IMR-90 (cell line): ENCODE measurements at regions not wholly inside any gene's neighbourhood (a gene's known extent, or its start where the extent isn't known, plus 50 kb on each side); places are given as distances from the start of the nearest gene placed in this dataset.

Source experiments
- ATAC-seq: fragments of 200-7000 bp; cut with Tn5 transposase; 2 replicates; pipeline ENCODE4 v1.9.1; 2020; ENCODE audit warnings: low read depth, mild to moderate bottlenecking, moderate library complexity
- BruUV-seq: library from RNA; stranded (reverse); fragments of 400-500 nt; replicated peaks from 2 replicates; lab custom pipeline; 2021; lab: Mats Ljungman, UMichigan
- CTCF ChIA-PET: fragments of 300-600 bp; formaldehyde crosslinking; extraction: SDS; loops from one replicate; lab custom pipeline; 2021; ENCODE audit warnings: antibody characterized with exemption; lab: Yijun Ruan, JAX
- POLR2A ChIA-PET: fragments of 300-600 bp; sonication (Branson Sonifier 250); formaldehyde crosslinking; loops from one replicate; lab custom pipeline; 2022; ENCODE audit warnings: antibody characterized with exemption; ENCODE audit not compliant: unreplicated experiment; lab: Charles Lee
- DNase-seq: peaks from one replicate; pipeline ENCODE4 v3.0.0; 2013
- H2AFZ ChIP-seq: replicated peaks from 2 replicates; pipeline ENCODE3; 2013; ENCODE audit warnings: low read length, mild to moderate bottlenecking; ENCODE audit not compliant: poor library complexity
- H2AK5ac ChIP-seq: 2 replicates; pipeline ENCODE4 v1.6.1; 2013; ENCODE audit warnings: low read depth, low read length, inconsistent platforms
- H2AK9ac ChIP-seq: replicated peaks from 2 replicates; pipeline ENCODE3; 2013; ENCODE audit warnings: mild to moderate bottlenecking, low read depth, low read length, moderate library complexity; ENCODE audit not compliant: poor library complexity
- H2BK120ac ChIP-seq: 2 replicates; pipeline ENCODE4 v1.6.1; 2013; ENCODE audit warnings: low read depth, low read length, inconsistent platforms
- H2BK15ac ChIP-seq: 3 replicates; pipeline ENCODE4 v1.6.1; 2013; ENCODE audit warnings: low read depth, low read length, inconsistent platforms
- H2BK20ac ChIP-seq: 2 replicates; pipeline ENCODE4 v1.6.1; 2013; ENCODE audit warnings: low read depth, mild to moderate bottlenecking, inconsistent platforms, low read length, moderate library complexity
- H2BK5ac ChIP-seq: 2 replicates; pipeline ENCODE4 v1.6.1; 2013; ENCODE audit warnings: mild to moderate bottlenecking, low read depth, low read length, inconsistent platforms; ENCODE audit not compliant: poor library complexity, severe bottlenecking
- H3K14ac ChIP-seq: replicated peaks from 2 replicates; pipeline ENCODE4 v1.6.1; 2013; ENCODE audit warnings: low read depth, low read length, inconsistent platforms
- H3K18ac ChIP-seq: 2 replicates; pipeline ENCODE4 v1.6.1; 2013; ENCODE audit warnings: low read depth, low read length, control low read depth
- H3K23ac ChIP-seq: 2 replicates; pipeline ENCODE4 v1.6.1; 2013; ENCODE audit warnings: low read depth, low read length, inconsistent platforms
- H3K27ac ChIP-seq: 2 replicates; pipeline ENCODE4 v1.5.1; 2013; ENCODE audit warnings: mild to moderate bottlenecking, control low read depth, low read length; ENCODE audit not compliant: insufficient read depth
- H3K27me3 ChIP-seq: 2 replicates; pipeline ENCODE4 v1.6.1; 2013; ENCODE audit warnings: low read length; ENCODE audit not compliant: control insufficient read depth, insufficient read depth
- H3K36me3 ChIP-seq: 2 replicates; pipeline ENCODE4 v1.6.1; 2013; ENCODE audit warnings: low read length, mixed read lengths; ENCODE audit not compliant: control insufficient read depth, insufficient read depth
- H3K4ac ChIP-seq: 2 replicates; pipeline ENCODE4 v1.6.1; 2013; ENCODE audit warnings: low read depth, low read length, inconsistent platforms
- H3K4me1 ChIP-seq: 2 replicates; pipeline ENCODE4 v1.6.1; 2013; ENCODE audit warnings: low read length, mixed read lengths; ENCODE audit not compliant: control insufficient read depth, insufficient read depth
- H3K4me2 ChIP-seq: 2 replicates; pipeline ENCODE4 v1.6.1; 2013; ENCODE audit warnings: low read depth, mild to moderate bottlenecking, control low read depth, low read length, moderate library complexity
- H3K4me3 ChIP-seq: 2 replicates; pipeline ENCODE4 v1.5.1; 2013; ENCODE audit warnings: low read depth, mild to moderate bottlenecking, control low read depth, low read length, moderate library complexity; ENCODE audit not compliant: insufficient read depth
- H3K56ac ChIP-seq: 2 replicates; pipeline ENCODE4 v1.6.1; 2013; ENCODE audit warnings: low read length, inconsistent platforms; ENCODE audit not compliant: insufficient read depth; ENCODE audit errors: extremely low read depth
- H3K79me1 ChIP-seq, 2 experiments: 2 replicates each; pipeline ENCODE4 v1.6.1; 2013; ENCODE audit warnings: low read length in 2 of 2, inconsistent platforms in 1 of 2, low read depth in 1 of 2
- H3K9ac ChIP-seq: 2 replicates; pipeline ENCODE4 v1.6.1; 2013; ENCODE audit warnings: low read depth, low read length, control low read depth
- H3K9me1 ChIP-seq: 2 replicates; pipeline ENCODE4 v1.6.1; 2013; ENCODE audit warnings: low read length, inconsistent platforms; ENCODE audit not compliant: insufficient read depth
- H3K9me3 ChIP-seq: 2 replicates; pipeline ENCODE4 v1.6.1; 2013; ENCODE audit warnings: low read length; ENCODE audit not compliant: control insufficient read depth, insufficient read depth
- H4K20me1 ChIP-seq: 2 replicates; pipeline ENCODE4 v1.6.1; 2013; ENCODE audit warnings: low read length, inconsistent platforms; ENCODE audit not compliant: insufficient read depth
- H4K5ac ChIP-seq: 2 replicates; pipeline ENCODE4 v1.6.1; 2013; ENCODE audit warnings: mild to moderate bottlenecking, low read depth, low read length, control low read depth
- H4K8ac ChIP-seq, 2 experiments: 2 replicates each; pipeline ENCODE4 v1.6.1; 2013; ENCODE audit warnings: low read depth in 2 of 2, low read length in 2 of 2, control low read depth in 1 of 2, inconsistent platforms in 1 of 2
- H4K91ac ChIP-seq: 2 replicates; pipeline ENCODE4 v1.6.1; 2013; ENCODE audit warnings: low read depth, low read length, inconsistent platforms; ENCODE audit not compliant: insufficient read depth
- BHLHE40 ChIP-seq: fragments of 150-350 bp; IDR thresholded peaks from 2 replicates; pipeline ENCODE4 v1.6.1; 2016; ENCODE audit warnings: mild to moderate bottlenecking, low read depth, low read length
- CEBPB ChIP-seq: IDR thresholded peaks from 2 replicates; pipeline ENCODE4 v1.6.1; 2012; ENCODE audit warnings: low read depth, low read length, improper control_type of control experiment
- CHD1 ChIP-seq: IDR thresholded peaks from 2 replicates; pipeline ENCODE4 v1.6.1; 2012; ENCODE audit warnings: low read depth, low read length, improper control_type of control experiment
- FOS ChIP-seq: fragments of 150-350 bp; IDR thresholded peaks from 2 replicates; pipeline ENCODE4 v1.6.1; 2016; ENCODE audit warnings: low read depth, low read length
- MAFK ChIP-seq: IDR thresholded peaks from 2 replicates; pipeline ENCODE4 v1.6.1; 2012; ENCODE audit warnings: low read depth, low read length, improper control_type of control experiment
- MAZ ChIP-seq: IDR thresholded peaks from 2 replicates; pipeline ENCODE4 v1.6.1; 2012; ENCODE audit warnings: low read depth, mild to moderate bottlenecking, low read length, improper control_type of control experiment, moderate library complexity, borderline replicate concordance
- MXI1 ChIP-seq: IDR thresholded peaks from 2 replicates; pipeline ENCODE4 v1.6.1; 2012; ENCODE audit warnings: low read depth, mild to moderate bottlenecking, low read length, moderate library complexity, borderline replicate concordance
- POLR2A ChIP-seq: IDR thresholded peaks from 2 replicates; pipeline ENCODE4 v1.6.1; 2012; ENCODE audit warnings: mild to moderate bottlenecking, low read depth, low read length
- RAD21 ChIP-seq: IDR thresholded peaks from 2 replicates; pipeline ENCODE4 v1.6.1; 2012; ENCODE audit warnings: low read length, improper control_type of control experiment
- RFX5 ChIP-seq: IDR thresholded peaks from 2 replicates; pipeline ENCODE4 v1.8.0; 2012; ENCODE audit warnings: low read depth, mild to moderate bottlenecking, low read length, moderate library complexity
- SMC3 ChIP-seq: fragments of 150-350 bp; IDR thresholded peaks from 2 replicates; pipeline ENCODE4 v1.6.1; 2016; ENCODE audit warnings: low read depth, mild to moderate bottlenecking, antibody characterized with exemption, low read length, moderate library complexity
- WGBS, 2 experiments: methylation state at CpG; one replicate each; pipeline versions ENCODE4 v1.1.5 to v1.1.7; 2013; ENCODE audit warnings: missing lambda C conversion rate in 2 of 2; ENCODE audit not compliant: insufficient read length in 1 of 2; ENCODE audit errors: extremely low coverage in 2 of 2; 5-methylcytosine and 5-hydroxymethylcytosine counted together
- dilution Hi-C: fragments of 300-500 bp; cut with HindIII; formaldehyde crosslinking; loops from one replicate; pipeline ENCODE4 v1.14.3; 2018; ENCODE audit warnings: low sequenced_read_pairs; ENCODE audit not compliant: unreplicated experiment
- in situ Hi-C: fragments of 300-500 bp; cut with MboI; formaldehyde crosslinking; loops from 3 replicates; pipeline ENCODE4 v1.14.3; 2019; ENCODE audit warnings: low sequenced_read_pairs, inconsistent platforms, mixed read lengths
- intact Hi-C: fragments of 100-400 bp; cut with micrococcal nuclease; formaldehyde crosslinking; loops from 2 replicates; pipeline ENCODE4 v1.10.0; 2022

DNA sequence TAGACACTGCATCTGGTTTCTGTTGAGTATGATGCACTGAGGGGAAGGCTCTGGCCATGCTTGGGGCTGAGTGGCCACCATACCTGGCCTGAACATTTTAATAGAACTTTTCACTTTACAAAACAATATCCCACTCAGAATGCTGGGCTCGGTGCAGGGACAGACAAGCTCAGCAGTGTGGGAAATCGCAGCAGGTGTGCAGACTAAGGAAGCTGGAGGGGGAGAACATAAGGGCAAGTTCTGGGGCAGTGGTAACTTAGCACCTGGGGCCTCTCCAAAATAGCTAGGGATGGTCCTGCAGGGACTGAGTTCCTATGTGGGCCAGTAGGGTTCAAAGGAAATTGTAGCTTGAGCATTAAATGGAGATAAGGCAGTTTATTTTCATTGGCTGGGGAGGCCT, 90.9 kb upstream of the RNU6-1 start:
- Histone ChIP-seq H3K56ac (no peak overlapping the region), H3K4me2 (no peak overlapping the region), H4K20me1 (no peaks in the 10 kb centered on the region), H3K23ac (no peak overlapping the region), H2AK9ac (no peak overlapping the region), H3K27ac (no peak overlapping the region), H4K8ac (no peak overlapping the region), H3K4me1 (peaks cover 12% of the 10 kb centered on the region), H2AK5ac (no peak overlapping the region), H3K9me1 (peaks cover 7% of the 10 kb centered on the region), H3K9ac (no peak overlapping the region), H3K9me3 (no peaks in the 10 kb centered on the region), H3K79me1 (no peaks in the 10 kb centered on the region), H3K36me3 (no peaks in the 10 kb centered on the region), H2BK5ac (no peak overlapping the region), H2AFZ (no peak overlapping the region), H3K18ac (no peak overlapping the region), H2BK120ac (no peak overlapping the region), H4K91ac (no peak overlapping the region), H4K5ac (no peak overlapping the region), H2BK20ac (no peak overlapping the region), H3K4ac (no peak overlapping the region), H2BK15ac (no peak overlapping the region), H3K14ac (no peak overlapping the region), H3K4me3 (no peak overlapping the region), H3K27me3 (peaks cover 10% of the 10 kb centered on the region)
- no peak for ATAC-seq
- in situ Hi-C loops (no loop called here), intact Hi-C loops (no loop called here), dilution Hi-C loops (no loop called here)
- TF ChIP-seq SMC3 = no peak
- no peak for TF ChIP-seq BHLHE40
- no peak for TF ChIP-seq FOS
- no peak for TF ChIP-seq MAZ
- no peak for TF ChIP-seq RFX5
- no peak for TF ChIP-seq CEBPB
- TF ChIP-seq RAD21 = no peak
- no peak for TF ChIP-seq POLR2A
- no peak for TF ChIP-seq MXI1
- TF ChIP-seq CHD1 = no peak
- TF ChIP-seq MAFK = no peak
- no TSS peak for BruUV-seq
- CTCF ChIA-PET = no interaction called here
- POLR2A ChIA-PET = no interaction called here
- 100% methylated on average over 1 of the region's 2 CpGs; no CpG with 5 or more reads in 1 of the 2 experiments for WGBS, 2 experiments
- no peak for DNase-seq
